K562 (cell line): ENCODE measurements at regions not wholly inside any gene's neighbourhood (a gene's known extent, or its start where the extent isn't known, plus 50 kb on each side); places are given as distances from the start of the nearest gene placed in this dataset.

Experiments
- BCL6 ChIP-seq: fragments of 250-450 bp; sonication (Bioruptor Pico); IDR thresholded peaks from 2 replicates; pipeline ENCODE4 v1.4.0; 2020
- CHAMP1 ChIP-seq: fragments of 450-650 bp; IDR thresholded peaks from 2 replicates; pipeline ENCODE4 v1.6.1; 2016; ENCODE audit warnings: mild to moderate bottlenecking
- CHD2 ChIP-seq: IDR thresholded peaks from 2 replicates; pipeline ENCODE4 v1.6.1; 2011; ENCODE audit warnings: low read depth, low read length
- ETS1 ChIP-seq: conservative IDR thresholded peaks from 2 replicates; pipeline ENCODE4 v1.6.1; 2011; ENCODE audit warnings: low read depth, mild to moderate bottlenecking, low read length; ENCODE audit not compliant: control insufficient read depth
- HNRNPH1 ChIP-seq: fragments of 200-400 bp; formaldehyde crosslinking; optimal IDR thresholded peaks from 2 replicates; pipeline ENCODE3; 2017; ENCODE audit warnings: low read depth, mild to moderate bottlenecking, low read length, moderate library complexity
- ILF3 ChIP-seq: fragments of 450-650 bp; IDR thresholded peaks from 2 replicates; pipeline ENCODE4 v1.6.1; 2018; ENCODE audit warnings: antibody characterized with exemption, mild to moderate bottlenecking, moderate library complexity, borderline replicate concordance
- KLF6 ChIP-seq: fragments of 250-450 bp; sonication (Bioruptor Pico); IDR thresholded peaks from 2 replicates; pipeline ENCODE4 v1.4.0; 2020; ENCODE audit warnings: mild to moderate bottlenecking, moderate library complexity, borderline replicate concordance
- MCM7 ChIP-seq, 2 experiments: fragments of 450-650 bp; IDR thresholded peaks; 2 replicates each; pipeline ENCODE4 v1.6.1; 2016 to 2018
- MTA2 ChIP-seq: fragments of 450-650 bp; IDR thresholded peaks from 2 replicates; pipeline ENCODE4 v1.6.1; 2016; ENCODE audit warnings: low read depth
- NELFE ChIP-seq: IDR thresholded peaks from 2 replicates; pipeline ENCODE4 v1.6.1; 2011; ENCODE audit warnings: mild to moderate bottlenecking; ENCODE audit not compliant: insufficient read depth, insufficient read length
- PHB2 ChIP-seq: fragments of 450-650 bp; IDR thresholded peaks from 2 replicates; pipeline ENCODE4 v1.6.1; 2017; ENCODE audit warnings: low read depth
- SMARCC2 ChIP-seq: fragments of 450-650 bp; IDR thresholded peaks from 2 replicates; pipeline ENCODE4 v1.6.1; 2017; ENCODE audit warnings: antibody characterized with exemption, moderate library complexity, mild to moderate bottlenecking, low read depth
- TSHZ1 ChIP-seq: fragments of 250-450 bp; sonication (Bioruptor Pico); IDR thresholded peaks from 2 replicates; pipeline ENCODE4 v1.4.0; 2020; ENCODE audit warnings: mild to moderate bottlenecking, moderate library complexity
- ZNF12 ChIP-seq: sonication (generic); formaldehyde crosslinking; IDR thresholded peaks from 2 replicates; pipeline ENCODE4 v1.4.0; 2020; ENCODE audit warnings: mild to moderate bottlenecking, missing genetic modification reagents

- TF ChIP-seq TSHZ1 (CRISPR knock-in tag) (no peak), ZNF12 (CRISPR knock-in tag) (no peak), MTA2 (no peak), BCL6 (CRISPR knock-in tag) (no peak), KLF6 (CRISPR knock-in tag) (no peak), ETS1 (no peak), SMARCC2 (no peak), NELFE (no peak), CHD2 (no peak), CHAMP1 (no peak), MCM7 (IDR thresholded peaks at IDR 0.05) (no peak), PHB2 (no peak), HNRNPH1 (no peak), ILF3 (no peak)
Observed at GRCh38 chr5:89989776-89990175, 419.8 kb downstream of the CETN3 start (continued).
